ENCODE measurements at regions not wholly inside any gene's neighbourhood (a gene's known extent, or its start where the extent isn't known, plus 50 kb on each side); places are given as distances from the start of the nearest gene placed in this dataset.

GRCh38 chr12:42770261-42770660, 180.7 kb upstream of the PRICKLE1 start:
- no peak for TF ChIP-seq CTCF (conservative IDR thresholded peaks at IDR 0.05; ENCODE audit: control insufficient read depth, insufficient read depth, low read depth, low read length)
- no peak for DNase-seq (ENCODE audit: low read depth)
- no peak overlapping the region for H3K4me3 ChIP-seq (ENCODE audit: control insufficient read depth, low read depth, low read length)

- TF ChIP-seq CTCF (conservative IDR thresholded peaks at IDR 0.05; ENCODE audit: control insufficient read depth, insufficient read depth, low read depth, low read length): no peak
- H3K4me3 ChIP-seq (ENCODE audit: control insufficient read depth, low read depth, low read length): no peak overlapping the region
- DNase-seq (ENCODE audit: low read depth): no peak
Measured at GRCh38 chr12:42769455-42769854, 179.9 kb upstream of the PRICKLE1 start.

- H3K4me3 ChIP-seq (ENCODE audit: control insufficient read depth, low read depth, low read length): no peak overlapping the region
- TF ChIP-seq CTCF (conservative IDR thresholded peaks at IDR 0.05; ENCODE audit: control insufficient read depth, insufficient read depth, low read depth, low read length): no peak
- no peak for DNase-seq (ENCODE audit: low read depth)
Measured at GRCh38 chr12:42767998-42768397, 178.5 kb upstream of the PRICKLE1 start.

GRCh38 chr12:42767326-42767954, 177.9 kb upstream of the PRICKLE1 start:
- H3K4me3 ChIP-seq (ENCODE audit: control insufficient read depth, low read depth, low read length): no peak overlapping the region
- TF ChIP-seq CTCF (conservative IDR thresholded peaks at IDR 0.05; ENCODE audit: control insufficient read depth, insufficient read depth, low read depth, low read length): no peak
- DNase-seq (ENCODE audit: low read depth): no peak

GRCh38 chr12:42766754-42767153, 177.2 kb upstream of the PRICKLE1 start:
- H3K4me3 ChIP-seq (ENCODE audit: control insufficient read depth, low read depth, low read length): no peak overlapping the region
- no peak for TF ChIP-seq CTCF (conservative IDR thresholded peaks at IDR 0.05; ENCODE audit: control insufficient read depth, insufficient read depth, low read depth, low read length)
- DNase-seq (ENCODE audit: low read depth): no peak

- no peak for TF ChIP-seq CTCF (conservative IDR thresholded peaks at IDR 0.05; ENCODE audit: control insufficient read depth, insufficient read depth, low read depth, low read length)
- DNase-seq (ENCODE audit: low read depth): no peak
- no peak overlapping the region for H3K4me3 ChIP-seq (ENCODE audit: control insufficient read depth, low read depth, low read length)
Measured at GRCh38 chr12:42766026-42766425, 176.5 kb upstream of the PRICKLE1 start.

- DNase-seq (ENCODE audit: low read depth): no peak
- no peak overlapping the region for H3K4me3 ChIP-seq (ENCODE audit: control insufficient read depth, low read depth, low read length)
- no peak for TF ChIP-seq CTCF (conservative IDR thresholded peaks at IDR 0.05; ENCODE audit: control insufficient read depth, insufficient read depth, low read depth, low read length)
Measured at GRCh38 chr12:42763682-42764081, 174.1 kb upstream of the PRICKLE1 start.
